ENCODE measurements at regions not wholly inside any gene's neighbourhood (a gene's known extent, or its start where the extent isn't known, plus 50 kb on each side); places are given as distances from the start of the nearest gene placed in this dataset.

GRCh38 chr16:66007717-66008116, 358.8 kb upstream of the CDH5 start:
- H3K27ac ChIP-seq (ENCODE audit: insufficient read depth, low read length), result peak overlapping the region; percentile 62
- peak overlapping the region; percentile 56 for H3K4me2 ChIP-seq (ENCODE audit: extremely low read depth, insufficient read depth, low read length)
- H3K27me3 ChIP-seq (ENCODE audit: control insufficient read depth, insufficient read depth, low read length), result no peaks in the 10 kb centered on the region
- no peaks in the 10 kb centered on the region for H3K9me3 ChIP-seq (ENCODE audit: control insufficient read depth, insufficient read depth, low read depth, low read length)
- no peak overlapping the region for H3K4me3 ChIP-seq (replicated peaks in 1 of 4; ENCODE audit: control extremely low read depth in 1 of 4, insufficient read depth in 1 of 4, low read depth in 3 of 4, low read length in 4 of 4)
- no peak overlapping the region for H3K9ac ChIP-seq (ENCODE audit: insufficient read depth, low read length)
- peak; percentile 80 to 95 for DNase-seq (ENCODE audit: low read depth in 2 of 2)
- H2AFZ ChIP-seq (ENCODE audit: low read length), result no peak overlapping the region
- no peaks in the 10 kb centered on the region for H3K79me2 ChIP-seq (ENCODE audit: control insufficient read depth, insufficient read depth, low read length)
- H4K20me1 ChIP-seq (ENCODE audit: control insufficient read depth, extremely low read depth, insufficient read depth, low read length), result no peaks in the 10 kb centered on the region
- no peaks in the 10 kb centered on the region for H3K36me3 ChIP-seq (ENCODE audit: control insufficient read depth, insufficient read depth, low read length)
- H3K4me1 ChIP-seq (ENCODE audit: control insufficient read depth, extremely low read depth, insufficient read depth, low read length), result peaks cover 5% of the 10 kb centered on the region
- TF ChIP-seq EZH2 (IDR thresholded peaks at IDR 0.05; ENCODE audit: low read length, missing control alignments), result no peak
- TF ChIP-seq CTCF (conservative IDR thresholded peaks at IDR 0.05 in 1 of 2, IDR thresholded peaks at IDR 0.05 in 1 of 2; ENCODE audit: low read depth in 1 of 2, low read length in 2 of 2), result no peak

- H3K4me1 ChIP-seq (ENCODE audit: control insufficient read depth, extremely low read depth, insufficient read depth, low read length), result peaks cover 5% of the 10 kb centered on the region
- H3K27ac ChIP-seq (ENCODE audit: insufficient read depth, low read length), result no peak overlapping the region
- peak in 1 of 2 donors; percentile 22 for DNase-seq (ENCODE audit: low read depth in 2 of 2)
- no peak overlapping the region for H3K4me2 ChIP-seq (ENCODE audit: extremely low read depth, insufficient read depth, low read length)
- no peaks in the 10 kb centered on the region for H3K36me3 ChIP-seq (ENCODE audit: control insufficient read depth, insufficient read depth, low read length)
- H3K4me3 ChIP-seq (replicated peaks in 1 of 4; ENCODE audit: control extremely low read depth in 1 of 4, insufficient read depth in 1 of 4, low read depth in 3 of 4, low read length in 4 of 4), result no peak overlapping the region
- no peak overlapping the region for H2AFZ ChIP-seq (ENCODE audit: low read length)
- TF ChIP-seq CTCF (conservative IDR thresholded peaks at IDR 0.05 in 1 of 2, IDR thresholded peaks at IDR 0.05 in 1 of 2; ENCODE audit: low read depth in 1 of 2, low read length in 2 of 2) (no peak), EZH2 (IDR thresholded peaks at IDR 0.05; ENCODE audit: low read length, missing control alignments) (no peak)
- H3K27me3 ChIP-seq (ENCODE audit: control insufficient read depth, insufficient read depth, low read length), result no peaks in the 10 kb centered on the region
- H3K9me3 ChIP-seq (ENCODE audit: control insufficient read depth, insufficient read depth, low read depth, low read length), result no peaks in the 10 kb centered on the region
- no peaks in the 10 kb centered on the region for H4K20me1 ChIP-seq (ENCODE audit: control insufficient read depth, extremely low read depth, insufficient read depth, low read length)
- no peak overlapping the region for H3K9ac ChIP-seq (ENCODE audit: insufficient read depth, low read length)
- H3K79me2 ChIP-seq (ENCODE audit: control insufficient read depth, insufficient read depth, low read length), result no peaks in the 10 kb centered on the region
Measured at GRCh38 chr16:66006485-66006884, 360.0 kb upstream of the CDH5 start.

GRCh38 chr16:66004699-66005098, 361.8 kb upstream of the CDH5 start:
- DNase-seq (ENCODE audit: low read depth in 2 of 2), result peak; percentile 18 to 32
- Histone ChIP-seq H3K9me3 (ENCODE audit: control insufficient read depth, insufficient read depth, low read depth, low read length) (no peaks in the 10 kb centered on the region), H3K4me3 (replicated peaks in 1 of 4; ENCODE audit: control extremely low read depth in 1 of 4, insufficient read depth in 1 of 4, low read depth in 3 of 4, low read length in 4 of 4) (no peak overlapping the region)

More at GRCh38 chr16:66004699-66005098, 361.8 kb upstream of the CDH5 start:
- H2AFZ ChIP-seq (ENCODE audit: low read length), result no peak overlapping the region
- TF ChIP-seq CTCF (conservative IDR thresholded peaks at IDR 0.05 in 1 of 2, IDR thresholded peaks at IDR 0.05 in 1 of 2; ENCODE audit: low read depth in 1 of 2, low read length in 2 of 2), result no peak
- no peak for TF ChIP-seq EZH2 (IDR thresholded peaks at IDR 0.05; ENCODE audit: low read length, missing control alignments)
- no peak overlapping the region for H3K9ac ChIP-seq (ENCODE audit: insufficient read depth, low read length)
- no peaks in the 10 kb centered on the region for H3K79me2 ChIP-seq (ENCODE audit: control insufficient read depth, insufficient read depth, low read length)
- no peak overlapping the region for H3K27ac ChIP-seq (ENCODE audit: insufficient read depth, low read length)
- H3K36me3 ChIP-seq (ENCODE audit: control insufficient read depth, insufficient read depth, low read length), result no peaks in the 10 kb centered on the region
- H4K20me1 ChIP-seq (ENCODE audit: control insufficient read depth, extremely low read depth, insufficient read depth, low read length), result no peaks in the 10 kb centered on the region
- no peaks in the 10 kb centered on the region for H3K27me3 ChIP-seq (ENCODE audit: control insufficient read depth, insufficient read depth, low read length)
- H3K4me1 ChIP-seq (ENCODE audit: control insufficient read depth, extremely low read depth, insufficient read depth, low read length), result peaks cover 5% of the 10 kb centered on the region
- H3K4me2 ChIP-seq (ENCODE audit: extremely low read depth, insufficient read depth, low read length), result no peak overlapping the region
